ENCODE measurements at regions not wholly inside any gene's neighbourhood (a gene's known extent, or its start where the extent isn't known, plus 50 kb on each side); places are given as distances from the start of the nearest gene placed in this dataset.

DNA sequence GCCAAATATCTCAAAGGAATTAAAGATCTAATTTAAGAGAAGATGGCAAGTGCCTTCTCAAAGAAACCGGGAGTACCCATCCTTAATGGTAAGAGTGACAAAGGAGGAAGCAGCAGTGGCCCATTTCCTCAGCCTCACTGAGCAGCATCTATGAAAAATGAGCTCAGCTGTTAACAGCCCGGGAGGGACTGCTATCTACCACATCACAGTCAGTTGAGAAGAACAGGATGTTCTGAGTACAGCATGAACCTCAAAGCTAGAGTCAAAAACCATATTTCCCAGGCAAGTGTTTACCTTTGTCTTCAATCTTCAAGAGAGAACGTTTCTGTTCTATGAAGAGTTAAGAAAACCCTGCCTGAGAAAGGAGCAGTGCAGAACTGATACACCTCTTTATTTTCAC lies 115.0 kb downstream of the BTG1 start:
- Histone ChIP-seq H3K27me3 (ENCODE audit: insufficient read depth, low read length) (no peaks in the 10 kb centered on the region), H3K36me3 (ENCODE audit: insufficient read depth, low read length) (no peaks in the 10 kb centered on the region), H3K9me3 (ENCODE audit: control insufficient read depth in 1 of 2, low read length in 2 of 2) (no peaks in the 10 kb centered on the region), H3K27ac (ENCODE audit: low read depth, low read length) (peak overlapping the region; percentile 62), H3K4me3 (ENCODE audit: low read length in 2 of 2) (peak overlapping the region in 1 of 2 donors; percentile 8), H3K4me1 (ENCODE audit: insufficient read depth, low read length) (peaks cover 94% of the 10 kb centered on the region)
- Mint-ChIP-seq H3K36me3 (peaks cover 4 to 9% of the 10 kb centered on the region in 2 donors), H3K9me3 (peaks cover 0 to 6% (median 5%) of the 10 kb centered on the region in 8 donors), H3K27me3 (no peaks in the 10 kb centered on the region), H3K4me1 (peaks cover 75 to 99% (median 83%) of the 10 kb centered on the region in 4 donors), H3K27ac (peak overlapping the region; percentile 93 to 98 (median 97)), H3K4me3 (peak overlapping the region; percentile 67 to 87 (median 80))
- ChIA-PET CTCF (ENCODE audit: partially characterized antibody) (interaction anchor here (0.7 to 6.4 kb wide), 21 partner anchors 8 to 648 kb away, joined by 3 to 48 read pairs (median 5); partner anchors contain the start of gene BTG1), POLR2A (ENCODE audit: partially characterized antibody) (interaction anchor here (0.6 to 15.9 kb wide), 38 partner anchors 9 to 539 kb away, joined by 3 to 525 read pairs (median 5); partner anchors contain the start of gene BTG1)
- intact Hi-C loops (cut with micrococcal nuclease), result loop anchor here (1.0 to 5.0 kb wide), 7 partner anchors 11 to 372 kb away; no protein-coding TSS in a partner anchor
- peak; percentile 82 to 87 (median 84) for DNase-seq

DNA sequence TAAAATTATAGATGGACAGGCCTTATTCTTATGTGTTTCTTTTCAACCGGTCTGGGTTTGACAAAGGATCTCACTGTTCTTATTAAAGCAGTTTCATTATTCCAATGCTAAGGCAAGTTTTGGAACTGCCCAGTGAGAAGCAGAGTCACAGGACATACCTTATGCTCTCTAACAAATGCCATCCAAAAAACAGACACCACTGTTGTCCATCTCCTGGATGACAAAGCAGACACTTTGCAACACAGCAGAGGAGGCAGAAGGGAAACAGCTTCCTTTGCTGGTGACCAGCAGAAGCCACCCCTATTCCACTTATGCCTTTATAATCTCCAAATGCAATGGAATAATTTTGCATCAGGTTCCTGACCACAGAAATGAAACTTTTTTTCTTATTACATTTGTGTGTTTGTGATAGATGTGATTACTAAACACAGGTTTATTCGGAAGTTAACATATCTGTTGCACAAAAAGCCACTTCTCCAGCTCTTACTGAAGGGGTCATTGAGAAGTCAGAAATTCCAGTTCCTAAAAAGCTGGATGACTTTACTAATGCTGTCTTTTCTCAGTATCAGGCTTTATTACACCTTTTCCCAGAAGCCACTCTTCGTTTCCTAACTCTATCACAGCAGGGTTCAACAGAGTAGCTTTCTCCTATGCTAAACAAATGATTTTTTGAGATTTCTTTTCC lies 115.6 kb downstream of the BTG1 start:
- CTCF ChIA-PET (ENCODE audit: partially characterized antibody), result interaction anchor here (0.7 to 6.4 kb wide), 21 partner anchors 8 to 648 kb away, joined by 3 to 48 read pairs (median 5); partner anchors contain the start of gene BTG1
- DNase-seq, result no peak
- POLR2A ChIA-PET (ENCODE audit: partially characterized antibody), result interaction anchor here (0.6 to 15.9 kb wide), 36 partner anchors 9 to 539 kb away, joined by 3 to 525 read pairs (median 5); partner anchors contain the start of gene BTG1
- peaks cover 93% of the 10 kb centered on the region for H3K4me1 ChIP-seq (ENCODE audit: insufficient read depth, low read length)
- Mint-ChIP-seq H3K9me3 (peaks cover 0 to 6% (median 5%) of the 10 kb centered on the region in 8 donors), H3K27me3 (no peaks in the 10 kb centered on the region), H3K4me3 (peak overlapping the region; percentile 67 to 87 (median 80)), H3K4me1 (peaks cover 74 to 99% (median 80%) of the 10 kb centered on the region in 4 donors), H3K36me3 (peaks cover 4 to 9% of the 10 kb centered on the region in 2 donors), H3K27ac (peak overlapping the region; percentile 93 to 98 (median 97))
- peak overlapping the region in 1 of 2 donors; percentile 8 for H3K4me3 ChIP-seq (ENCODE audit: low read length in 2 of 2)
- H3K27ac ChIP-seq (ENCODE audit: low read depth, low read length), result peak overlapping the region; percentile 62
- H3K36me3 ChIP-seq (ENCODE audit: insufficient read depth, low read length), result no peaks in the 10 kb centered on the region
- H3K27me3 ChIP-seq (ENCODE audit: insufficient read depth, low read length), result no peaks in the 10 kb centered on the region
- intact Hi-C loops (cut with micrococcal nuclease), result loop anchor here (1.0 to 5.0 kb wide), 7 partner anchors 11 to 372 kb away; no protein-coding TSS in a partner anchor
- no peaks in the 10 kb centered on the region for H3K9me3 ChIP-seq (ENCODE audit: control insufficient read depth in 1 of 2, low read length in 2 of 2)

DNA sequence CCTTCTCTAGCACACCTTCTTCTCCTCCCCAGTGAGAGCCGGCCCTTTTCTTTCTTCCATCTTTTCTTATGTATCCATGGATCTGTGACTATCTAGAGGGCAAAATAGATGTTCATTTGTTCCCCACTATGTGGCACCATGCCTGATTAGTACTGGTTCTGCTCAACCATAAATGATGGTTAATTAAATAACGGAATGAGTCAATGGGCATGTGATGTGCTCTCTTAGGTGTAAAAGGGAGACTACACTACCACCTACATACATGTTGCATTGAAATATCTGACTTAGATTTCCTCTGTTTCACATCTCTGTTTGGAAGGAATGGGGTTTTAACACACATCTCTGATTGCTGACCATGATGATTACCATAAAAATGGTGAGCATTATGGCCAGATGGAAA lies 116.5 kb downstream of the BTG1 start:
- Histone ChIP-seq H3K27me3 (ENCODE audit: insufficient read depth, low read length) (no peaks in the 10 kb centered on the region), H3K4me1 (ENCODE audit: insufficient read depth, low read length) (peaks cover 84% of the 10 kb centered on the region), H3K9me3 (ENCODE audit: control insufficient read depth in 1 of 2, low read length in 2 of 2) (no peaks in the 10 kb centered on the region), H3K4me3 (ENCODE audit: low read length in 2 of 2) (no peak overlapping the region), H3K36me3 (ENCODE audit: insufficient read depth, low read length) (no peaks in the 10 kb centered on the region), H3K27ac (ENCODE audit: low read depth, low read length) (peak overlapping the region; percentile 13)
- ChIA-PET CTCF (ENCODE audit: partially characterized antibody) (interaction anchor here (0.7 to 1.9 kb wide), 4 partner anchors 17 to 218 kb away, joined by 3 to 6 read pairs (median 5); partner anchors contain the start of gene BTG1), POLR2A (ENCODE audit: partially characterized antibody) (interaction anchor here (0.8 to 3.4 kb wide), 5 partner anchors 13 to 115 kb away, joined by 3 to 38 read pairs (median 5); partner anchors contain the start of gene BTG1)
- Mint-ChIP-seq H3K27me3 (no peaks in the 10 kb centered on the region), H3K4me1 (peaks cover 66 to 90% (median 71%) of the 10 kb centered on the region in 4 donors), H3K4me3 (peak overlapping the region in 7 of 8 donors; percentile 8 to 87 (median 80)), H3K27ac (peak overlapping the region; percentile 93 to 98 (median 97)), H3K9me3 (peaks cover 0 to 6% (median 5%) of the 10 kb centered on the region in 8 donors), H3K36me3 (peaks cover 4% of the 10 kb centered on the region in 2 donors)
- intact Hi-C loops (cut with micrococcal nuclease), result no loop called here
- no peak for DNase-seq

DNA sequence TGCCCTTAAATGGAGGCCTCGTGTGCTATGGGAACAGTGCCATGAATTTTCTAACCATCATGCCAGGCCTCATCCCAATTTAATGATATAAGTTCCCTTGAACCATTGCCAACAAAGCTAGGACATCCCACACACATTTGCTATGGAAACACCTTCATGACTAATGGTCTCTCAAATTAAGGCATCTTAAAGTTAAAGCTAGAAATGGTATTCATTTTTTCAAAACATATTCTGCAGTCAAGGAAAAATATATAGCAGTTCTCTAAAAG lies 117.3 kb downstream of the BTG1 start:
- Mint-ChIP-seq H3K27ac (peak overlapping the region; percentile 86 to 98 (median 97)), H3K9me3 (peaks cover 0 to 6% (median 5%) of the 10 kb centered on the region in 8 donors), H3K36me3 (peaks cover 4% of the 10 kb centered on the region in 2 donors), H3K4me1 (peaks cover 62 to 82% (median 66%) of the 10 kb centered on the region in 4 donors), H3K27me3 (no peaks in the 10 kb centered on the region), H3K4me3 (peak overlapping the region in 6 of 8 donors; percentile 1 to 87 (median 70))
- H3K9me3 ChIP-seq (ENCODE audit: control insufficient read depth in 1 of 2, low read length in 2 of 2), result no peaks in the 10 kb centered on the region
- no peak overlapping the region for H3K4me3 ChIP-seq (ENCODE audit: low read length in 2 of 2)
- H3K4me1 ChIP-seq (ENCODE audit: insufficient read depth, low read length), result peaks cover 76% of the 10 kb centered on the region
- ChIA-PET CTCF (ENCODE audit: partially characterized antibody) (interaction anchor here (0.7 to 1.9 kb wide), 4 partner anchors 16 to 217 kb away, joined by 3 to 6 read pairs (median 5); partner anchors contain the start of gene BTG1), POLR2A (ENCODE audit: partially characterized antibody) (interaction anchor here (0.8 to 3.4 kb wide), 6 partner anchors 13 to 477 kb away, joined by 3 to 38 read pairs (median 4); partner anchors contain the start of gene BTG1)
- no peaks in the 10 kb centered on the region for H3K27me3 ChIP-seq (ENCODE audit: insufficient read depth, low read length)
- DNase-seq, result no peak
- no peaks in the 10 kb centered on the region for H3K36me3 ChIP-seq (ENCODE audit: insufficient read depth, low read length)
- intact Hi-C loops (cut with micrococcal nuclease), result no loop called here
- no peak overlapping the region for H3K27ac ChIP-seq (ENCODE audit: low read depth, low read length)

DNA sequence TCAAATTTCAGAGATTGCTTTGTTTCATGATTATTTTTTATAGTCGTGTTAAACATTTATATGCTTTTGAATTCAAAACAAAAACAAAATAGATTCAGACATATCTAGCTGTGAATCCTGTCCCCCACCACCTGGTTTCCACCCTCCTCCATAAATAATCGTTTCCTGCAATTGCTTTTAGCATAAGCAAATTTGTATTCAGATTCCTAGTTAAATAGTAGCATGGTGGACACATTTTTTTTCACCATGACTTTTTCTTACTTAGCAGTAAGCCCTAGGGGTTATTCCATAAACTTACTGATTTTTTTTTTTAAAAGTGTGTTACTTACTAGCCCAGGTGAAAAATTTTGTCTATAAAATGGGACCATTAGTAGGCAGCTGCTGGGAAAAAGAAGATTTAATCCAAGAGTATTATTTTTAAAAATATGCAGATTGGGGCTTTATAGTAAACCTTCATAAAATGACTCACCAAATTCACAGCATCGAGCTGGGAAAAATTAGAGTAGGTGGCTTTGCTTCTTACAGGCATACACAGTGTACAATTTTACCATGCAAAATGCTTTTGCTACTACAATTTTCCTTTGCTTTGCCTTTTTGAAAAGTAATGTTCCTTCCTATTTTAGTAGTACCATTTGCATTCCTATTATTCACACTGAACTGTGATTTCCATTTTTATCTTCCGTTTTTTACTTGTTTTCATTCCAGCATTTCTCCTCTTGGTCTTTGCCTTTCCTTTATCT lies 117.8 kb downstream of the BTG1 start:
- H3K4me3 Mint-ChIP-seq, result peak overlapping the region in 5 of 8 donors; percentile 1 to 87 (median 56)
- peak overlapping the region; percentile 86 to 98 (median 97) for H3K27ac Mint-ChIP-seq
- H3K4me3 ChIP-seq (ENCODE audit: low read length in 2 of 2), result no peak overlapping the region
- H3K9me3 Mint-ChIP-seq, result peaks cover 0 to 6% (median 3%) of the 10 kb centered on the region in 8 donors
- no peak overlapping the region for H3K27ac ChIP-seq (ENCODE audit: low read depth, low read length)
- CTCF ChIA-PET (ENCODE audit: partially characterized antibody), result interaction anchor here (1.0 to 1.9 kb wide), 4 partner anchors 15 to 216 kb away, joined by 3 to 6 read pairs (median 5); partner anchors contain the start of gene BTG1
- H3K4me1 ChIP-seq (ENCODE audit: insufficient read depth, low read length), result peaks cover 72% of the 10 kb centered on the region
- no peaks in the 10 kb centered on the region for H3K27me3 ChIP-seq (ENCODE audit: insufficient read depth, low read length)
- no peak for DNase-seq
- H3K36me3 ChIP-seq (ENCODE audit: insufficient read depth, low read length), result no peaks in the 10 kb centered on the region
- intact Hi-C loops (cut with micrococcal nuclease), result no loop called here
- H3K9me3 ChIP-seq (ENCODE audit: control insufficient read depth in 1 of 2, low read length in 2 of 2), result no peaks in the 10 kb centered on the region
- peaks cover 4% of the 10 kb centered on the region in 2 donors for H3K36me3 Mint-ChIP-seq
- H3K4me1 Mint-ChIP-seq, result peaks cover 60 to 79% (median 63%) of the 10 kb centered on the region in 4 donors
- POLR2A ChIA-PET (ENCODE audit: partially characterized antibody), result interaction anchor here (1.0 to 3.4 kb wide), 8 partner anchors 10 to 477 kb away, joined by 3 to 38 read pairs (median 4); partner anchors contain the start of gene BTG1
- H3K27me3 Mint-ChIP-seq, result no peaks in the 10 kb centered on the region

DNA sequence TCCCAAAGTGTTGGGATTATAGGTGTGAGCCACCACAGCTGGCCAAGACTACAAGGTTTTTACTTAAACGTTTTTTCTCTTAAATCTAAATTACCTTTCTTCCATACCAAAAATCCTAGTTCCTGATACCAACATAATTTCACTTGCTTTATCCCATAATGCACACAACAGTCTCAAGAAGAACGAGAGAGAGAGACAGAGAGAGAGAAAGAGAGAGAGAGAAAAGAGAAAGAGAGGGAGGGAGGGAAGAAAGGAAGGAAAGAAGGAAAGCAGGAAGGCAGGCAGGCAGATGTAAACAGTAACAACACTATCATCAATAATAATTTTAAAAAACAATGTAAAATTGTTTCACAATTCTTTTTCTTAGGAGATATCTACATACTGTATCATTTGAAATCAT lies 118.4 kb downstream of the BTG1 start:
- DNase-seq, result no peak

More for the DNA sequence above, 118.4 kb downstream of the BTG1 start:
- Histone ChIP-seq H3K27ac (ENCODE audit: low read depth, low read length) (no peak overlapping the region), H3K36me3 (ENCODE audit: insufficient read depth, low read length) (no peaks in the 10 kb centered on the region), H3K4me1 (ENCODE audit: insufficient read depth, low read length) (peaks cover 68% of the 10 kb centered on the region), H3K9me3 (ENCODE audit: control insufficient read depth in 1 of 2, low read length in 2 of 2) (no peaks in the 10 kb centered on the region), H3K27me3 (ENCODE audit: insufficient read depth, low read length) (no peaks in the 10 kb centered on the region), H3K4me3 (ENCODE audit: low read length in 2 of 2) (no peak overlapping the region)
- peaks cover 0 to 6% (median 0%) of the 10 kb centered on the region in 8 donors for H3K9me3 Mint-ChIP-seq
- peak overlapping the region; percentile 19 to 98 (median 86) for H3K27ac Mint-ChIP-seq
- peaks cover 4% of the 10 kb centered on the region in 2 donors for H3K36me3 Mint-ChIP-seq
- intact Hi-C loops (cut with micrococcal nuclease), result no loop called here
- POLR2A ChIA-PET (ENCODE audit: partially characterized antibody), result interaction anchor here (1.1 to 3.4 kb wide), 5 partner anchors 10 to 478 kb away, joined by 3 to 38 read pairs (median 4); partner anchors contain the start of gene BTG1
- peak overlapping the region in 4 of 8 donors; percentile 22 to 74 (median 34) for H3K4me3 Mint-ChIP-seq
- peaks cover 57 to 75% (median 58%) of the 10 kb centered on the region in 4 donors for H3K4me1 Mint-ChIP-seq
- CTCF ChIA-PET (ENCODE audit: partially characterized antibody), result interaction anchor here (1.0 to 1.6 kb wide), 2 partner anchors 118 to 216 kb away, joined by 3 to 6 read pairs; partner anchors contain the start of gene BTG1
- H3K27me3 Mint-ChIP-seq, result no peaks in the 10 kb centered on the region

All from CD4-positive, alpha-beta memory T cell (primary cell).